H9 (cell line): ENCODE measurements at regions not wholly inside any gene's neighbourhood (a gene's known extent, or its start where the extent isn't known, plus 50 kb on each side); places are given as distances from the start of the nearest gene placed in this dataset.

ENCODE experiments used
- DNase-seq: peaks from one replicate; pipeline ENCODE4 v3.0.0-alpha.2; 2017
- H2AFZ ChIP-seq: one replicate; pipeline ENCODE4 v1.6.1; 2013; ENCODE audit warnings: mild to moderate bottlenecking, low read length, control low read depth, moderate library complexity
- H2AK5ac ChIP-seq: 2 replicates; pipeline ENCODE4 v1.6.1; 2013; ENCODE audit warnings: low read length, control low read depth, mixed read lengths; ENCODE audit not compliant: insufficient read length
- H2BK120ac ChIP-seq: one replicate; pipeline ENCODE4 v1.6.1; 2013; ENCODE audit warnings: low read depth, mild to moderate bottlenecking, low read length, control low read depth, inconsistent platforms; ENCODE audit not compliant: poor library complexity, severe bottlenecking
- H2BK12ac ChIP-seq: 2 replicates; pipeline ENCODE4 v1.6.1; 2013; ENCODE audit warnings: low read length, control low read depth, mixed read lengths, low read depth; ENCODE audit not compliant: insufficient read length
- H2BK15ac ChIP-seq: 2 replicates; pipeline ENCODE4 v1.6.1; 2013; ENCODE audit warnings: low read depth, low read length, control low read depth
- H2BK20ac ChIP-seq: one replicate; pipeline ENCODE4 v1.6.1; 2013; ENCODE audit warnings: low read depth, mild to moderate bottlenecking, low read length, control low read depth, inconsistent platforms; ENCODE audit not compliant: poor library complexity, severe bottlenecking
- H2BK5ac ChIP-seq: 2 replicates; pipeline ENCODE4 v1.6.1; 2013; ENCODE audit warnings: low read length, control low read depth, mixed read lengths; ENCODE audit not compliant: insufficient read length
- H3K14ac ChIP-seq: 2 replicates; pipeline ENCODE4 v1.6.1; 2013; ENCODE audit warnings: low read length, control low read depth; ENCODE audit not compliant: insufficient read depth
- H3K18ac ChIP-seq: 2 replicates; pipeline ENCODE4 v1.6.1; 2013; ENCODE audit warnings: low read depth, mild to moderate bottlenecking, mixed read lengths, low read length, control low read depth; ENCODE audit not compliant: insufficient read length
- H3K23ac ChIP-seq: 2 replicates; pipeline ENCODE4 v1.6.1; 2013; ENCODE audit warnings: low read length, control low read depth, mixed read lengths, low read depth; ENCODE audit not compliant: insufficient read length
- H3K23me2 ChIP-seq: 2 replicates; pipeline ENCODE4 v1.6.1; 2013; ENCODE audit warnings: low read depth, mild to moderate bottlenecking, mixed read lengths, low read length, control low read depth; ENCODE audit not compliant: insufficient read length, poor library complexity, severe bottlenecking
- H3K27ac ChIP-seq: 2 replicates; pipeline ENCODE4 v1.5.1; 2013; ENCODE audit warnings: low read length, control low read depth, mixed read lengths, low read depth; ENCODE audit not compliant: insufficient read length
- H3K27me3 ChIP-seq: 2 replicates; pipeline ENCODE4 v1.6.1; 2013; ENCODE audit warnings: low read length, control low read depth, inconsistent platforms; ENCODE audit not compliant: insufficient read depth
- H3K4ac ChIP-seq: 2 replicates; pipeline ENCODE4 v1.6.1; 2013; ENCODE audit warnings: low read depth, mild to moderate bottlenecking, control low read depth, inconsistent platforms, low read length, moderate library complexity
- H3K4me1 ChIP-seq: 2 replicates; pipeline ENCODE4 v1.6.1; 2013; ENCODE audit warnings: low read length, control low read depth, inconsistent platforms; ENCODE audit not compliant: insufficient read depth
- H3K4me2 ChIP-seq: 2 replicates; pipeline ENCODE4 v1.6.1; 2013; ENCODE audit warnings: low read length, control low read depth, mixed read lengths; ENCODE audit not compliant: insufficient read length, insufficient read depth
- H3K56ac ChIP-seq: 2 replicates; pipeline ENCODE4 v1.6.1; 2013; ENCODE audit warnings: low read depth, mild to moderate bottlenecking, mixed read lengths, low read length, control low read depth; ENCODE audit not compliant: insufficient read length
- H3K79me1 ChIP-seq: 2 replicates; pipeline ENCODE4 v1.6.1; 2013; ENCODE audit warnings: low read depth, mild to moderate bottlenecking, moderate library complexity, low read length, control low read depth, inconsistent platforms; ENCODE audit not compliant: insufficient read depth, poor library complexity, severe bottlenecking
- H3K79me2 ChIP-seq: 2 replicates; pipeline ENCODE4 v1.6.1; 2013; ENCODE audit warnings: low read length, control low read depth, inconsistent platforms; ENCODE audit not compliant: insufficient read depth
- H3K9ac ChIP-seq: 2 replicates; pipeline ENCODE4 v1.6.1; 2013; ENCODE audit warnings: low read length, control low read depth, mixed read lengths; ENCODE audit not compliant: insufficient read length; ENCODE audit errors: extremely low read depth
- H3K9me3 ChIP-seq: one replicate; pipeline ENCODE4 v1.6.1; 2013; ENCODE audit warnings: low read depth, low read length, inconsistent platforms; ENCODE audit not compliant: control insufficient read depth
- H3T11ph ChIP-seq: one replicate; pipeline ENCODE4 v1.6.1; 2013; ENCODE audit warnings: mild to moderate bottlenecking, low read length, control low read depth, inconsistent platforms
- H4K20me1 ChIP-seq: one replicate; pipeline ENCODE4 v1.6.1; 2013; ENCODE audit not compliant: control insufficient read depth, insufficient read length, insufficient read depth
- H4K5ac ChIP-seq: 2 replicates; pipeline ENCODE4 v1.6.1; 2013; ENCODE audit warnings: low read depth, mild to moderate bottlenecking, mixed read lengths, low read length, control low read depth; ENCODE audit not compliant: insufficient read length
- H4K8ac ChIP-seq: replicated peaks from 2 replicates; pipeline ENCODE4 v1.6.1; 2013; ENCODE audit warnings: low read length, control low read depth, mixed read lengths, low read depth; ENCODE audit not compliant: insufficient read length
- H4K91ac ChIP-seq: 2 replicates; pipeline ENCODE4 v1.6.1; 2013; ENCODE audit warnings: low read depth, mild to moderate bottlenecking, moderate library complexity, mixed read lengths, low read length, control low read depth; ENCODE audit not compliant: insufficient read length
- H3K27ac Mint-ChIP-seq, 3 experiments: 2 replicates in 2 of 3; 3 replicates in 1 of 3; pipeline ENCODE4 v1.8.0; 2020 to 2021; ENCODE audit warnings: mixed read lengths in 3 of 3, mild to moderate bottlenecking in 1 of 3, moderate library complexity in 1 of 3
- H3K27me3 Mint-ChIP-seq: 2 replicates; pipeline ENCODE4 v1.8.0; 2021; ENCODE audit warnings: low read depth, mild to moderate bottlenecking, moderate library complexity, mixed read lengths
- H3K36me3 Mint-ChIP-seq, 3 experiments: 2 replicates in 2 of 3; 3 replicates in 1 of 3; pipeline ENCODE4 v1.8.0; 2020 to 2021; ENCODE audit warnings: low read depth in 3 of 3, mixed read lengths in 3 of 3; ENCODE audit not compliant: insufficient read depth in 1 of 3
- H3K4me1 Mint-ChIP-seq, 2 experiments: 2 replicates each; pipeline ENCODE4 v1.8.0; 2020; ENCODE audit warnings: mixed read lengths in 2 of 2
- H3K4me3 Mint-ChIP-seq, 2 experiments: 2 replicates in 1 of 2; 3 replicates in 1 of 2; pipeline ENCODE4 v1.8.0; 2020 to 2021; ENCODE audit warnings: mild to moderate bottlenecking in 2 of 2, mixed read lengths in 2 of 2, moderate library complexity in 1 of 2
- H3K9me3 Mint-ChIP-seq, 2 experiments: 2 replicates in 1 of 2; 3 replicates in 1 of 2; pipeline ENCODE4 v1.8.0; 2020; ENCODE audit warnings: mild to moderate bottlenecking in 2 of 2, mixed read lengths in 2 of 2, moderate library complexity in 1 of 2
- WGBS: extraction: QIAGEN DNeasy Blood & Tissue Kit; methylation state at CpG from one replicate; pipeline ENCODE4 v1.1.7; 2013; ENCODE audit warnings: missing lambda C conversion rate, low lambda C conversion rate, mixed read lengths; ENCODE audit not compliant: insufficient read length; ENCODE audit errors: extremely low coverage; 5-methylcytosine and 5-hydroxymethylcytosine counted together
- TF ChIP-seq, protein P1 (sequence below): fragments of 200-600 bp; sonication (generic); conservative IDR thresholded peaks from 3 replicates; pipeline ENCODE4 v1.8.0; 2021; ENCODE audit warnings: antibody characterized with exemption, mild to moderate bottlenecking

GRCh38 chr2:383178-383577 lies 95.3 kb upstream of the ALKAL2 start:
- Histone ChIP-seq H2BK120ac (no peak overlapping the region), H3K56ac (no peak overlapping the region), H3K9me3 (no peaks in the 10 kb centered on the region), H3K23ac (no peak overlapping the region), H3K4me1 (no peaks in the 10 kb centered on the region; the same call in 1 of the 2 replicates), H3K79me2 (no peaks in the 10 kb centered on the region), H3K14ac (no peak overlapping the region), H4K91ac (no peak overlapping the region), H3K4ac (no peak overlapping the region), H2BK5ac (no peak overlapping the region), H3K4me2 (no peak overlapping the region), H3T11ph (no peak overlapping the region), H4K8ac (no peak overlapping the region), H2BK12ac (no peak overlapping the region), H2AFZ (no peak overlapping the region), H2BK15ac (no peak overlapping the region), H2BK20ac (no peak overlapping the region), H3K9ac (no peak overlapping the region), H3K79me1 (no peaks in the 10 kb centered on the region), H3K23me2 (no peaks in the 10 kb centered on the region), H3K18ac (no peak overlapping the region), H3K27ac (no peak overlapping the region), H4K5ac (no peak overlapping the region), H3K27me3 (no peaks in the 10 kb centered on the region; the same call in 1 of the 2 replicates), H2AK5ac (no peak overlapping the region), H4K20me1 (no peaks in the 10 kb centered on the region)
- H3K36me3 Mint-ChIP-seq: no peaks in the 10 kb centered on the region
- peak; percentile 57 for DNase-seq
- H3K27ac Mint-ChIP-seq: no peak overlapping the region
- peaks cover 4% of the 10 kb centered on the region for H3K27me3 Mint-ChIP-seq
- TF ChIP-seq, protein P1, sequence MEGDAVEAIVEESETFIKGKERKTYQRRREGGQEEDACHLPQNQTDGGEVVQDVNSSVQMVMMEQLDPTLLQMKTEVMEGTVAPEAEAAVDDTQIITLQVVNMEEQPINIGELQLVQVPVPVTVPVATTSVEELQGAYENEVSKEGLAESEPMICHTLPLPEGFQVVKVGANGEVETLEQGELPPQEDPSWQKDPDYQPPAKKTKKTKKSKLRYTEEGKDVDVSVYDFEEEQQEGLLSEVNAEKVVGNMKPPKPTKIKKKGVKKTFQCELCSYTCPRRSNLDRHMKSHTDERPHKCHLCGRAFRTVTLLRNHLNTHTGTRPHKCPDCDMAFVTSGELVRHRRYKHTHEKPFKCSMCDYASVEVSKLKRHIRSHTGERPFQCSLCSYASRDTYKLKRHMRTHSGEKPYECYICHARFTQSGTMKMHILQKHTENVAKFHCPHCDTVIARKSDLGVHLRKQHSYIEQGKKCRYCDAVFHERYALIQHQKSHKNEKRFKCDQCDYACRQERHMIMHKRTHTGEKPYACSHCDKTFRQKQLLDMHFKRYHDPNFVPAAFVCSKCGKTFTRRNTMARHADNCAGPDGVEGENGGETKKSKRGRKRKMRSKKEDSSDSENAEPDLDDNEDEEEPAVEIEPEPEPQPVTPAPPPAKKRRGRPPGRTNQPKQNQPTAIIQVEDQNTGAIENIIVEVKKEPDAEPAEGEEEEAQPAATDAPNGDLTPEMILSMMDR: peak; percentile 38; the same call in 2 of the 3 replicates
- H3K9me3 Mint-ChIP-seq: peaks cover 0 to 2% of the 10 kb centered on the region in 2 experiments; a peak in 2 of 5 replicates
- WGBS: no CpG with 5 or more reads among the region's 13 CpGs
- H3K4me1 Mint-ChIP-seq: peaks cover 8 to 26% of the 10 kb centered on the region in 2 experiments
- H3K4me3 Mint-ChIP-seq: no peak overlapping the region
